ENCODE measurements at regions not wholly inside any gene's neighbourhood (a gene's known extent, or its start where the extent isn't known, plus 50 kb on each side); places are given as distances from the start of the nearest gene placed in this dataset.

DNA sequence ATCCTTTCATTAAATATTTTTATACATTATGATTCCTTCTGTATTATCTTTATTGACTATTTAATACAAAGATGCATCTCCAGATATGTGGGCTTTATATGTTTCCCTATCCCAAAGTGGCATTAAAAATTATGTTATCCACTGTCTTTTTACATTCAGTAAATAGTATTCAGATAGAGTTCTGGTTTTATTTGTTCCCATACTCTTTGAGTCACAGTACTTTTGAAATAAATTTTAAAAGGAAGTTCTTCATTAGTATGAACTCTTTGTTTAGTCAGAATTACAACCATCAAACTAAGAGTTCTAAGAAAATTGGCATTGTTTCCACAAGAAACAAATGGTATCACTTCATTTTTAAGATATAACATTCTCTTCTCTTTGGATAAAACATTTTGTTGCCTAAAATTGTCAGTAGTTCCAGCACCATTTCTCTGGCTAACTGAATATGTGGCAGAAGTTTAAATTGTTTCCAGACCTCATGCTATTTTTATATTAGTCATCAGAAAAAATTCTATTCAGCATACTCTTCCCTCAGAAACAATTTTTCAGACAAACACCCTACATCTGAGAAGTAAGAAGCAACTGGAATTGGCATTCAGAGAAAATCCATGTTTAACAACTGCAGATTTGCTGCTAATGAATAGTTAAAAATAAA lies 88.5 kb upstream of the COL5A2 start:
- DNase-seq (ENCODE audit: low read depth in 2 of 2), result no peak

- no peak for DNase-seq (ENCODE audit: low read depth in 2 of 2)
Measured at GRCh38 chr2:189268763-189269162, 89.2 kb upstream of the COL5A2 start.

DNA sequence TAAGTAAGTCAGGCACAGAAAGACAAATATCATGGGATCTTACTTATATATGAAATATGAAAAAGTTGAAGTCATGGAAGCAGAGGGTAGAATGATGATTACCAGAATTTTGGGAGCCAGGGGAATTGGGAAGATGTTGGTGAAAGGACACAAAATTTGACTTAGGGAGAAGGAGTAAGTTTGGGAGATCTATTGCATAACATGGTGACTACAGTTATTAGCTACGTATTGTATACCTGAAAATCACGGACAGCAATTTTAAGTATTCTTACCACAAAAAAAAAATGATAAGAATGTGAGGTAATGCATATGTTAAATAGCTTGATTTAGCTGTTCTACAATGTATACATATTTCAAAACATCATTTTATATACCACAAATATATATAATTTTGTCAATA lies 94.2 kb upstream of the COL5A2 start:
- DNase-seq (ENCODE audit: low read depth in 2 of 2), result no peak

- DNase-seq (ENCODE audit: low read depth in 2 of 2), result no peak
Measured at GRCh38 chr2:189274361-189274760, 94.8 kb upstream of the COL5A2 start.

DNA sequence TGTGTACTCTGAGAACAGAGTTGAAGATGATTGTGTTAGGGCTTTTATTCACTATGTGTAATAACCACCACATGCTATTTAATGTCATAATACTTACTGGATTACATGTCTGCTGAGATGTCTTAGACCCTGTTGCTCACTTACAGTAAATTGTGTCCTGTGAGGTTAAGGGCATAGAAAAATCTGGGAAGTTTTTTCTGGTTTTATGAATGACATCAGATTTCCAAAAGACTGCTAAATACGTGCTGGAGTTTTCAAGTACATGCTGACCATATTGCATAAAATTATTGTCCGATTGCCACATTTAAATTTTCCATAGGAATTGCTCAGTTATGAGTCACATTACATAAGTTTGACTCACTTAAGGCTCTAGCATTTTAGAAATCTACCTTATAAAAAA lies 96.7 kb upstream of the COL5A2 start:
- DNase-seq (ENCODE audit: low read depth in 2 of 2), result no peak

- no peak for DNase-seq (ENCODE audit: low read depth in 2 of 2)
Measured at GRCh38 chr2:189281201-189281600, 101.6 kb upstream of the COL5A2 start.

DNA sequence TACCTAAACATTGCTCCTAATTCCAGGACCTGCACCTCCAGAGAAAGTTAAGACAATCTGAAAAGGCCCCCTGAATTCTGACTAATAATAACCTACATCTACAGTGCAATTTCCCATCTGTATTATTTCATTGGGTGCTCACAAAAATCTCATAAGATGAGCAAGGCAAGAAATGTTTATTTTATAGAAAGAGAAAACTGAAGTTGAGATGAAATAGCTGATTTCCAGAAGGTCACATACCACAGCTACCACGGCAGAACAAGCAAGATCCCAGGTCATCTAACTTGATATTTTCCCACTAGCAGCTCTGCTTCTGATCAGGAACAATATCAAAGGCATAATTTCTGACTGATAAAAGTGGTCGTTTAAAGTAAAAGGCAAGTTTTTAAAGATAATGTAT lies 105.8 kb upstream of the COL5A2 start:
- DNase-seq (ENCODE audit: low read depth in 2 of 2), result no peak

- no peak for DNase-seq (ENCODE audit: low read depth in 2 of 2)
Measured at GRCh38 chr2:189285962-189286645, 106.5 kb upstream of the COL5A2 start.

GRCh38 chr2:189287363-189287762 lies 107.8 kb upstream of the COL5A2 start:
- no peak for DNase-seq (ENCODE audit: low read depth in 2 of 2)

GRCh38 chr2:189287982-189288521 lies 108.5 kb upstream of the COL5A2 start:
- no peak for DNase-seq (ENCODE audit: low read depth in 2 of 2)

- no peak for DNase-seq (ENCODE audit: low read depth in 2 of 2)
Measured at GRCh38 chr2:189291460-189291859, 111.9 kb upstream of the COL5A2 start.

- no peak for DNase-seq (ENCODE audit: low read depth in 2 of 2)
Measured at GRCh38 chr2:189293164-189293563, 113.6 kb upstream of the COL5A2 start.

- DNase-seq (ENCODE audit: low read depth in 2 of 2), result no peak
Measured at GRCh38 chr2:189297446-189297845, 117.9 kb upstream of the COL5A2 start.

GRCh38 chr2:189298038-189298437 lies 118.5 kb upstream of the COL5A2 start:
- no peak for DNase-seq (ENCODE audit: low read depth in 2 of 2)

- no peak for DNase-seq (ENCODE audit: low read depth in 2 of 2)
Measured at GRCh38 chr2:189298481-189298880, 118.9 kb upstream of the COL5A2 start.

DNA sequence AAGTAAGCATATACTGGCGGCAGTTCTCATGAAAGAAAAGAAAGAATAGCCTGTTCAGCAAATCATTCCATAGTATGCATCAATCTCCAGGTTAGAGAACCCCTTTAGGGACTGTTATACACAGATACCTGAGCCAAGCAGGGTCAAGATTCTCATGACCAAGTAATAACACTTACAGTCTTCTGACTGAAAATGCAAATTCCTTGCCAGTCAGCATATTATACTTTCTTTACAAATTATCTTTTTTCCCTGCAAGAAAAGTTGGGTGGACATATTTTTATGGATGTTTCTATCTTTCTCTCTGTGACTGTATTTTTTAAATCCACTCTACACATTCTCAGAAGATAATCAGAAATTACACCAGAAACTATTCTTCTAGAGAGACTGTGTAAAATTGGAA lies 120.4 kb upstream of the COL5A2 start:
- no peak for DNase-seq (ENCODE audit: low read depth in 2 of 2)

DNA sequence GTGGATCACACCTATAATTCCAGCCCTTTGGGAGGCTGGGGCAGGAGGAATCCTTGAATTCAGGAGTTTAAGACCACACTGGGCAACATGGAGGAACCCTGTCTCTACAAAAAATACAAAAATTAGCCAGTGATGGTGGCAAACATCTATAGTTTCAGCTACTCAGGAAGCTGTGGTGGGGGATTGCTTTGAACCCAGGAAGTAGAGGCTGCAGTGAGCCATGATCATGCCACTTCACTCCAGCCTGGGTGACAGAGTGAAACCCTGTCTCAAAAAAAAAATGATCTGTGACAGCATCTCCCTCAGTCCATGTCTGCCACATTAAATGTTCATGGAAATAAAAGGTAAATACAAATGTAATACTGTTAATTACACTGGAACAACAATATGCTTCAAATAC lies 121.4 kb upstream of the COL5A2 start:
- DNase-seq (ENCODE audit: low read depth in 2 of 2), result peak in 1 of 2 donors; percentile 11

DNA sequence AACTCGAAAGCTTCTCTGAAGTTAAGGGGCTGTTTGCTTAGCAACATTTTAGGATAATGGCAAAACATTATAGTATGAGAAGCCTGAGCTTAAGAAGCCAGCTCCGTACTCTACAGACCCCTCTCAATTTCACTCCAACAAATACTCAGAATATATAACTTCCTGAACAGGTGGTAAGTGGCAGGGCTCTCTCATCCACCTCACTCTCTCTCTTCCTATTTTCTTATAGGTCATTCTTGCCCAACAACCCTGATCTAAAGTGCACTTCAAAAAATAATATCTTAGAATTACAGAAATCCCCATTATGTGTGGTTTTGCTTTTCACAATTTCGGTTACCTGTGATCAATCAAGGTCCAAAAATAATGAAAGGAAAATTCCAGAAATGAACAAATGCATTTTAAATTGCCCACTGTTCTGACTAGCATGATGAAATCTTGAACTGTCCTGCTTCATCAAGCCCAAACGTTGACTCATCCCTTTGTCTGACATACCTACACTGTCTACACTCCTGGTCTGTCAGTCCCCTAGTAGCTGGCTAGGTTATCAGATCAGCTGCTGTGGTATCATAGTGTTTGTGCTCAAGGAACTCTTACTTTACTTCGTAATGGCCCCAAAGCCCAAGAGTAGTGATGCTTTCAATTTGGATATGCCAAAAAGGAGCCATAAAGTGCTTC lies 122.8 kb upstream of the COL5A2 start:
- DNase-seq (ENCODE audit: low read depth in 2 of 2), result no peak

- peak in 1 of 2 donors; percentile 13 for DNase-seq (ENCODE audit: low read depth in 2 of 2)
Measured at GRCh38 chr2:189304360-189304759, 124.8 kb upstream of the COL5A2 start.

DNA sequence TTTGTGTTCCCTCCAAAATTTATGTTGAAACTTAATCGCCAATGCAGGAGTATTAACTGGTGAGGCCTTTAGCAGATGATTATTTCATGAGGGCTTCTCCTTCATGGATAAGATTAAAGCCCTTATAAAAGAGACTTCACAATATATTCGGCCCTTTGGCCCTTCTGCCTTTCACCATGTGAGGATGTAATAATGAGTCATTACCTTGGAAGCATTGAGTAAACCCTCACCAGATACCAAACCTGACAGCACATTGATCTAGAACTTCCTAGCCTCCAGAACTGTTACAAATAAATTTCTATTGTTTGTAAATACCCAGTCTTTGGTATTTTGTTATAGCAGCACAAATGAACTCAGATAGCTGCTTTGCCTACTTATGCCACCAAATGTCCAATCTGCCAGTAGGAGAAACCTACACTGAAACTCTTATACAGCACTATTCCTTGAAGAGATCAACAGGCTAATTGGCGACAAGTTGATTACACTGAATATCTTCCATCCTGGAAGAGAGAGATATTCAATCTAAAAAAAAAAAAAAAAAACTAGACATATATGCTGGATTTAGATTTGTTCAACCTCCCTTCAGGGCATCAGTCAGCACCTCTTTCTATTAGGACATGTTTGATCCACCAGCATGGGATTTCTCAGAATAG lies 125.9 kb upstream of the COL5A2 start:
- DNase-seq (ENCODE audit: low read depth in 2 of 2), result no peak

GRCh38 chr2:189306525-189306924 lies 127.0 kb upstream of the COL5A2 start:
- no peak for DNase-seq (ENCODE audit: low read depth in 2 of 2)

DNA sequence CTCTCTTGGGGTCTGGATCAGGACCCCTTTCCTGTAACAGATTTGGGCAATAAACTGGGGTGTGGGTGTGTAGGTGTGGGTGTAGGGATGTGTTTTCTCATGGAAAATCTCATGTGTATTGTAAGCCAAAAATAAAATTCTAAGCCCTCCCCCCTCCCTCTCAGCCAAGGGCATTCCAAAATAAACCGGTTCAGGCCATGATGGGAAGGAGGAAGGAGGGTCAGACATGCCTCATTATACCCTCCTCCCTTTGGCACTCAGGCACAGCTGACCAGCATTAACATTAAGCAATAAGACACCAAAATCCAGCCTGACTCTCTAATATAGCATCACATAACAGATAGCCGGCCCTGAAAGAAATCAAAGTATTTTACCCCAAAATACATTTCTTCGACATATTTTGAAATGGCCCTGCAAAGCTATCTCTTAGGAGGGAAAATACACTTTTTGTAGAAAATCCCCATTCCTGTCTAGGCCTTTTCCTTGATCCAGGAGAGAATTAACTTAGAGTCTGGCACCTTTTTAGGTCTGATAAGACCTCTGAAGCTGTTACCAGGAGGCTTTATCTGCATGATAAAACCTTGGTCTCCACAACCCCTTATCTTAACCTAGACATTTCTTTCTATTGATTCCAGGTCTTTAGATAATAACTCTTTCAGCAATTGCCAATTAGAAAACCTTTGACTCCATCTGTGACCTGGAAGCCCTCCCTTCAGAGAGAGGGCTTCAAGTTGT lies 128.7 kb upstream of the COL5A2 start:
- DNase-seq (ENCODE audit: low read depth in 2 of 2), result no peak

Data from activated CD8-positive, alpha-beta memory T cell treated with anti-CD3 and anti-CD28 coated beads for 4 hours (primary cell).